PC-9 (cell line): ENCODE measurements at regions not wholly inside any gene's neighbourhood (a gene's known extent, or its start where the extent isn't known, plus 50 kb on each side); places are given as distances from the start of the nearest gene placed in this dataset.

Experiments
- EZH2 ChIP-seq: fragments of 200-600 bp; sonication (generic); IDR thresholded peaks from 2 replicates; pipeline ENCODE4 v1.8.0; 2017; ENCODE audit warnings: antibody characterized with exemption, low read depth
- TF ChIP-seq, protein P1 (sequence below): fragments of 200-600 bp; sonication (generic); conservative IDR thresholded peaks from 2 replicates; pipeline ENCODE4 v1.6.1; 2017; ENCODE audit warnings: mixed run types, antibody characterized with exemption, mild to moderate bottlenecking, moderate library complexity

DNA sequence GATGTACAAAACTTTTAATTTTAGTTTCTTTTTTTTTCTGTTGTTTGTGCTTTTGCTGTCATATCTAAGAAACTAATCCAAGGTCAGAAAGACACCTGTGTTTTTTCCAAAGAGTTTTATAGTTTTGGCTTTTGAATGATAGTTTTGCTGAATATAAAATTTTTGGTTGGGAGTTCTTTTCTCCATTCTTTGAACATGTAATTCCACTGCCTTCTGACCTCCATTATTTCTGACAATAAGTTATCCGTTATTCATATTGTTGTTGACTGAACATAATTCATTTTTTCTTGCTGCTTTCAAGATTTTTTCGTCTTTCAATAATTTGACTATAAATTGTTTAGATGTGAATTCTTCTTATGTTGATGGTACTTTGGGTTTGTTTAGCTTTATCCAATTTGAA is 82.2 kb upstream of the SLC24A2 start:
- TF ChIP-seq, protein P1, sequence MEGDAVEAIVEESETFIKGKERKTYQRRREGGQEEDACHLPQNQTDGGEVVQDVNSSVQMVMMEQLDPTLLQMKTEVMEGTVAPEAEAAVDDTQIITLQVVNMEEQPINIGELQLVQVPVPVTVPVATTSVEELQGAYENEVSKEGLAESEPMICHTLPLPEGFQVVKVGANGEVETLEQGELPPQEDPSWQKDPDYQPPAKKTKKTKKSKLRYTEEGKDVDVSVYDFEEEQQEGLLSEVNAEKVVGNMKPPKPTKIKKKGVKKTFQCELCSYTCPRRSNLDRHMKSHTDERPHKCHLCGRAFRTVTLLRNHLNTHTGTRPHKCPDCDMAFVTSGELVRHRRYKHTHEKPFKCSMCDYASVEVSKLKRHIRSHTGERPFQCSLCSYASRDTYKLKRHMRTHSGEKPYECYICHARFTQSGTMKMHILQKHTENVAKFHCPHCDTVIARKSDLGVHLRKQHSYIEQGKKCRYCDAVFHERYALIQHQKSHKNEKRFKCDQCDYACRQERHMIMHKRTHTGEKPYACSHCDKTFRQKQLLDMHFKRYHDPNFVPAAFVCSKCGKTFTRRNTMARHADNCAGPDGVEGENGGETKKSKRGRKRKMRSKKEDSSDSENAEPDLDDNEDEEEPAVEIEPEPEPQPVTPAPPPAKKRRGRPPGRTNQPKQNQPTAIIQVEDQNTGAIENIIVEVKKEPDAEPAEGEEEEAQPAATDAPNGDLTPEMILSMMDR, result no peak
- no peak for TF ChIP-seq EZH2
